Esophagus muscularis mucosa (tissue), 4 donors: ENCODE measurements at regions not wholly inside any gene's neighbourhood (a gene's known extent, or its start where the extent isn't known, plus 50 kb on each side); places are given as distances from the start of the nearest gene placed in this dataset.

Experiments used
- CTCF ChIP-seq, 3 experiments: fragments of 200-600 bp in 2 of 3; fragments of 450-650 bp in 1 of 3; sonication (generic) in 2 of 3; IDR thresholded peaks; one replicate each; pipeline ENCODE4 v1.5.1; 2017 to 2019; ENCODE audit warnings: antibody characterized with exemption in 3 of 3, mild to moderate bottlenecking in 2 of 3, moderate library complexity in 1 of 3
- EP300 ChIP-seq: sonication (generic); formaldehyde crosslinking; IDR thresholded peaks from one replicate; pipeline ENCODE4 v1.6.1; 2017; ENCODE audit warnings: antibody characterized with exemption
- POLR2A ChIP-seq: fragments of 450-650 bp; IDR thresholded peaks from one replicate; pipeline ENCODE4 v1.6.1; 2017; ENCODE audit warnings: antibody characterized with exemption, moderate library complexity, mild to moderate bottlenecking, low read depth
- POLR2AphosphoS5 ChIP-seq, 2 donors: sonication (generic); formaldehyde crosslinking; IDR thresholded peaks; one replicate each; pipeline ENCODE4 v1.6.1; 2017; ENCODE audit warnings: antibody characterized with exemption in 2 of 2

GRCh38 chr21:14609274-14609673, 63.2 kb upstream of the SAMSN1 start:
- TF ChIP-seq POLR2A (no peak), POLR2AphosphoS5 (IDR thresholded peaks at IDR 0.05) (no peak), CTCF (IDR thresholded peaks at IDR 0.05) (no peak), EP300 (no peak)
